CD14-positive monocyte (primary cell): ENCODE measurements at regions not wholly inside any gene's neighbourhood (a gene's known extent, or its start where the extent isn't known, plus 50 kb on each side); places are given as distances from the start of the nearest gene placed in this dataset.
A peak's percentile ranks its signal among the peaks of the same experiment; 100 is the strongest.

ENCODE experiments used
- DNase-seq, 3 donors: peaks; one replicate each; pipeline ENCODE4 v3.0.0-alpha.2; 2011 to 2022
- H2AFZ ChIP-seq: 2 replicates; pipeline ENCODE4 v1.6.0; 2012; ENCODE audit warnings: mild to moderate bottlenecking, low read depth, low read length, inconsistent platforms; ENCODE audit not compliant: insufficient read depth, poor library complexity, severe bottlenecking
- H3K27ac ChIP-seq, 2 donors: 1 replicate in 1 of 2; 2 replicates in 1 of 2; pipeline ENCODE4 v1.5.1; 2012 to 2013; ENCODE audit warnings: low read length in 2 of 2, control low read depth in 1 of 2, inconsistent platforms in 1 of 2, low read depth in 1 of 2, mild to moderate bottlenecking in 1 of 2
- H3K27me3 ChIP-seq, 2 donors: one replicate each; pipeline versions ENCODE4 v1.6.0 to v1.6.1; 2011 to 2013; ENCODE audit warnings: low read length in 2 of 2; ENCODE audit not compliant: control insufficient read depth in 2 of 2, insufficient read depth in 2 of 2
- H3K36me3 ChIP-seq, 2 donors: replicated peaks in 1 of 2; 1 replicate in 1 of 2; 2 replicates in 1 of 2; pipeline versions ENCODE4 v1.5.1 to v1.6.1; 2012 to 2013; ENCODE audit warnings: low read length in 2 of 2, control low read depth in 1 of 2, inconsistent platforms in 1 of 2, mild to moderate bottlenecking in 1 of 2; ENCODE audit not compliant: insufficient read depth in 2 of 2, control insufficient read depth in 1 of 2
- H3K4me1 ChIP-seq, 2 donors: 1 replicate in 1 of 2; 2 replicates in 1 of 2; pipeline versions ENCODE4 v1.5.1 to v1.6.1; 2012 to 2013; ENCODE audit warnings: low read length in 2 of 2, control low read depth in 1 of 2, inconsistent platforms in 1 of 2, mild to moderate bottlenecking in 1 of 2, moderate library complexity in 1 of 2; ENCODE audit not compliant: insufficient read depth in 2 of 2, control insufficient read depth in 1 of 2
- H3K4me2 ChIP-seq: replicated peaks from 2 replicates; pipeline ENCODE3; 2012; ENCODE audit warnings: low read length, moderate library complexity, mild to moderate bottlenecking; ENCODE audit not compliant: poor library complexity, severe bottlenecking; ENCODE audit errors: extremely low read depth
- H3K4me3 ChIP-seq, 3 experiments: fragments of 200-600 bp in 1 of 3; sonication (generic) in 1 of 3; replicated peaks in 1 of 3; 1 replicate in 2 of 3; 2 replicates in 1 of 3; pipeline ENCODE4 v1.5.1; 2011 to 2013; ENCODE audit warnings: low read length in 3 of 3, mild to moderate bottlenecking in 3 of 3, control low read depth in 2 of 3, low read depth in 2 of 3, inconsistent platforms in 1 of 3, moderate library complexity in 1 of 3
- H3K79me2 ChIP-seq: 2 replicates; pipeline ENCODE4 v1.6.0; 2012; ENCODE audit warnings: mild to moderate bottlenecking, control low read depth, inconsistent platforms, low read length, moderate library complexity; ENCODE audit not compliant: insufficient read depth
- H3K9ac ChIP-seq: 2 replicates; pipeline ENCODE4 v1.6.0; 2017; ENCODE audit warnings: low read length, mild to moderate bottlenecking; ENCODE audit not compliant: insufficient read depth, poor library complexity, severe bottlenecking
- H3K9me3 ChIP-seq, 2 donors: replicated peaks in 1 of 2; 1 replicate in 1 of 2; 2 replicates in 1 of 2; pipeline versions ENCODE4 v1.5.1 to v1.6.1; 2012 to 2013; ENCODE audit warnings: low read length in 2 of 2, control low read depth in 1 of 2; ENCODE audit not compliant: control insufficient read depth in 1 of 2, insufficient read depth in 1 of 2
- H4K20me1 ChIP-seq: 2 replicates; pipeline ENCODE4 v1.6.0; 2012; ENCODE audit warnings: mild to moderate bottlenecking, low read length, control low read depth, moderate library complexity; ENCODE audit not compliant: insufficient read depth
- H3K27ac Mint-ChIP-seq, 7 donors: one replicate each; pipeline ENCODE4 v1.8.0; 2020; ENCODE audit warnings: mild to moderate bottlenecking in 7 of 7, mixed read lengths in 7 of 7, moderate library complexity in 6 of 7, inconsistent platforms in 2 of 7
- H3K27me3 Mint-ChIP-seq, 3 donors: one replicate each; pipeline ENCODE4 v1.8.0; 2021 to 2022; ENCODE audit warnings: low read depth in 3 of 3, mild to moderate bottlenecking in 3 of 3, mixed read lengths in 3 of 3, moderate library complexity in 3 of 3, inconsistent platforms in 1 of 3
- H3K36me3 Mint-ChIP-seq, 2 donors: one replicate each; pipeline ENCODE4 v1.8.0; 2020; ENCODE audit warnings: mixed read lengths in 2 of 2, inconsistent platforms in 1 of 2, mild to moderate bottlenecking in 1 of 2
- H3K4me1 Mint-ChIP-seq: one replicate; pipeline ENCODE4 v1.8.0; 2020; ENCODE audit warnings: mild to moderate bottlenecking, mixed read lengths
- H3K4me3 Mint-ChIP-seq, 2 donors: one replicate each; pipeline ENCODE4 v1.8.0; 2020; ENCODE audit warnings: mild to moderate bottlenecking in 2 of 2, mixed read lengths in 2 of 2, moderate library complexity in 1 of 2
- H3K9me3 Mint-ChIP-seq, 7 donors: one replicate each; pipeline ENCODE4 v1.8.0; 2020 to 2022; ENCODE audit warnings: mixed read lengths in 7 of 7, mild to moderate bottlenecking in 6 of 7, moderate library complexity in 6 of 7, inconsistent platforms in 2 of 7
- WGBS: methylation state at CpG from one replicate; pipeline ENCODE4 v1.1.5; 2013; ENCODE audit warnings: missing lambda C conversion rate; ENCODE audit not compliant: insufficient coverage; 5-methylcytosine and 5-hydroxymethylcytosine counted together
- intact Hi-C, 2 donors: fragments of 100-400 bp; cut with micrococcal nuclease; formaldehyde crosslinking; loops; one replicate each; pipeline versions ENCODE4 v1.15.0 to v1.15.1; 2023
- TF ChIP-seq, protein P1 (sequence below): fragments of 200-600 bp; IDR thresholded peaks from one replicate; pipeline ENCODE4 v1.8.0; 2022; ENCODE audit warnings: antibody characterized with exemption, mild to moderate bottlenecking

DNA sequence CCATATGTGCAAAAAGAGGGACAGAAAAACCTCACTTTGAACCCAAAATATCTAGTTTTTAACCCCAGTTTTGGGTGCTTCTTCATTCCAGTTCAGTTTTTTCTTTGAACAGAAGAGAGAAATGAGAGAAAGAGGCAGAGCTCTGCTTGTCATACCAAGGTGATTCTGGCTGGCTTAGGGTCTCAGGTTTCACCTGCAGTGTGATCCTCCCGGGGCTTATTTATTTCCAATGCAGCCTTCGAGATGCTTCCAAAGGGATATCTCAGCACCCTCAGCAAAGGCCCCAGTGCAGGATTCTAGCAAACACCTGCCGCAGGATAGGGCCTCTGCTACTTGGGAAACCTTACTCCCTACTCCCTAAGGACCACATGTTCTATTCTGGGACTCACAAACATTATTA lies 131.3 kb downstream of the WDR11 start:
- Mint-ChIP-seq H3K27me3 (peaks cover 48 to 75% (median 75%) of the 10 kb centered on the region in 3 donors), H3K4me3 (peak overlapping the region in 1 of 2 donors; percentile 33), H3K36me3 (no peaks in the 10 kb centered on the region), H3K27ac (no peak overlapping the region), H3K4me1 (peaks cover 14% of the 10 kb centered on the region), H3K9me3 (peaks cover 6 to 26% (median 15%) of the 10 kb centered on the region in 7 donors)
- Histone ChIP-seq H3K4me1 (peaks cover 3 to 7% of the 10 kb centered on the region in 2 donors), H3K79me2 (no peaks in the 10 kb centered on the region), H3K9me3 (peaks cover 17 to 23% of the 10 kb centered on the region in 2 donors), H2AFZ (no peak overlapping the region), H3K4me3 (no peak overlapping the region), H4K20me1 (no peaks in the 10 kb centered on the region), H3K4me2 (no peak overlapping the region), H3K36me3 (no peaks in the 10 kb centered on the region), H3K9ac (no peak overlapping the region), H3K27ac (no peak overlapping the region), H3K27me3 (peaks cover 60 to 80% of the 10 kb centered on the region in 2 donors)
- no CpG with 5 or more reads among the region's 3 CpGs for WGBS
- TF ChIP-seq, protein P1, sequence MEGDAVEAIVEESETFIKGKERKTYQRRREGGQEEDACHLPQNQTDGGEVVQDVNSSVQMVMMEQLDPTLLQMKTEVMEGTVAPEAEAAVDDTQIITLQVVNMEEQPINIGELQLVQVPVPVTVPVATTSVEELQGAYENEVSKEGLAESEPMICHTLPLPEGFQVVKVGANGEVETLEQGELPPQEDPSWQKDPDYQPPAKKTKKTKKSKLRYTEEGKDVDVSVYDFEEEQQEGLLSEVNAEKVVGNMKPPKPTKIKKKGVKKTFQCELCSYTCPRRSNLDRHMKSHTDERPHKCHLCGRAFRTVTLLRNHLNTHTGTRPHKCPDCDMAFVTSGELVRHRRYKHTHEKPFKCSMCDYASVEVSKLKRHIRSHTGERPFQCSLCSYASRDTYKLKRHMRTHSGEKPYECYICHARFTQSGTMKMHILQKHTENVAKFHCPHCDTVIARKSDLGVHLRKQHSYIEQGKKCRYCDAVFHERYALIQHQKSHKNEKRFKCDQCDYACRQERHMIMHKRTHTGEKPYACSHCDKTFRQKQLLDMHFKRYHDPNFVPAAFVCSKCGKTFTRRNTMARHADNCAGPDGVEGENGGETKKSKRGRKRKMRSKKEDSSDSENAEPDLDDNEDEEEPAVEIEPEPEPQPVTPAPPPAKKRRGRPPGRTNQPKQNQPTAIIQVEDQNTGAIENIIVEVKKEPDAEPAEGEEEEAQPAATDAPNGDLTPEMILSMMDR: no peak
- intact Hi-C loops: no loop called here
- no peak for DNase-seq

DNA sequence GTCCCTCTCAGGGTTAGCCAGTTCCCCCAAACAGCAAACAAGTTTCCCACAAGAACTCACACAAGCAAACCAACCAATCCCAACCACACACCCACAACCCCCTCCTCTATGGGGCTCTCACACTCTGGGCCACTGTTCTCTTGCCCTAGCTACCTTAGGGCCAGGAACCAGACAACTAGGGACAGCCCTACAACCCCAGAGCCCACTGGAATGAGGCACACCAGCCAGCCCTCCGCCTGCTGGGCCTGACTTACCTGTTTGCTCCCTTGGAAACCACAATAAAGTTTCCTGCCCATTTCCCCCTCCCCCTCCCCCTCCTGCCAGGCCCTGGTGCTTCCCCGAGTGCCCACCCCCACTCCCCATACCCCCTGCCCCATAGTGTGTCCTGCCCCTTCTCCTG lies 132.6 kb downstream of the WDR11 start:
- H3K9me3 ChIP-seq: peaks cover 25 to 34% of the 10 kb centered on the region in 2 donors
- Mint-ChIP-seq H3K4me3 (peak overlapping the region in 1 of 2 donors; percentile 57), H3K36me3 (no peaks in the 10 kb centered on the region), H3K27me3 (peaks cover 37 to 67% (median 63%) of the 10 kb centered on the region in 3 donors), H3K27ac (no peak overlapping the region), H3K4me1 (peaks cover 20% of the 10 kb centered on the region), H3K9me3 (peaks cover 13 to 36% (median 27%) of the 10 kb centered on the region in 7 donors)
- H3K27ac ChIP-seq: no peak overlapping the region
- no peak overlapping the region for H2AFZ ChIP-seq
- H3K79me2 ChIP-seq: no peaks in the 10 kb centered on the region
- H4K20me1 ChIP-seq: no peaks in the 10 kb centered on the region
- no peak overlapping the region for H3K4me3 ChIP-seq
- no peak for DNase-seq
- no CpG with 5 or more reads among the region's 2 CpGs for WGBS
- peaks cover 48 to 68% of the 10 kb centered on the region in 2 donors for H3K27me3 ChIP-seq
- TF ChIP-seq, protein P1: no peak
- H3K4me1 ChIP-seq: peaks cover 7% of the 10 kb centered on the region in 2 donors
- intact Hi-C loops: no loop called here
- no peak overlapping the region for H3K4me2 ChIP-seq
- no peak overlapping the region for H3K9ac ChIP-seq
- H3K36me3 ChIP-seq: no peaks in the 10 kb centered on the region
